ENCODE measurements at regions not wholly inside any gene's neighbourhood (a gene's known extent, or its start where the extent isn't known, plus 50 kb on each side); places are given as distances from the start of the nearest gene placed in this dataset.

GRCh38 chr2:6576302-6576701, 289.4 kb downstream of the CMPK2 start:
- TF ChIP-seq, protein P1, sequence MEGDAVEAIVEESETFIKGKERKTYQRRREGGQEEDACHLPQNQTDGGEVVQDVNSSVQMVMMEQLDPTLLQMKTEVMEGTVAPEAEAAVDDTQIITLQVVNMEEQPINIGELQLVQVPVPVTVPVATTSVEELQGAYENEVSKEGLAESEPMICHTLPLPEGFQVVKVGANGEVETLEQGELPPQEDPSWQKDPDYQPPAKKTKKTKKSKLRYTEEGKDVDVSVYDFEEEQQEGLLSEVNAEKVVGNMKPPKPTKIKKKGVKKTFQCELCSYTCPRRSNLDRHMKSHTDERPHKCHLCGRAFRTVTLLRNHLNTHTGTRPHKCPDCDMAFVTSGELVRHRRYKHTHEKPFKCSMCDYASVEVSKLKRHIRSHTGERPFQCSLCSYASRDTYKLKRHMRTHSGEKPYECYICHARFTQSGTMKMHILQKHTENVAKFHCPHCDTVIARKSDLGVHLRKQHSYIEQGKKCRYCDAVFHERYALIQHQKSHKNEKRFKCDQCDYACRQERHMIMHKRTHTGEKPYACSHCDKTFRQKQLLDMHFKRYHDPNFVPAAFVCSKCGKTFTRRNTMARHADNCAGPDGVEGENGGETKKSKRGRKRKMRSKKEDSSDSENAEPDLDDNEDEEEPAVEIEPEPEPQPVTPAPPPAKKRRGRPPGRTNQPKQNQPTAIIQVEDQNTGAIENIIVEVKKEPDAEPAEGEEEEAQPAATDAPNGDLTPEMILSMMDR (IDR thresholded peaks at IDR 0.05): no peak
- no peak for TF ChIP-seq POLR2A (IDR thresholded peaks at IDR 0.05)

Measured in esophagus squamous epithelium (tissue), 4 donors.